Femur (tissue), 1 donor: ENCODE measurements at regions not wholly inside any gene's neighbourhood (a gene's known extent, or its start where the extent isn't known, plus 50 kb on each side); places are given as distances from the start of the nearest gene placed in this dataset.
"Not testable (repeated sequence)": the region's sequence is repeated elsewhere in the genome, so short reads cannot be mapped to it uniquely, and the experiment has no call there.

Experiments
- DNase-seq: peaks from one replicate; pipeline ENCODE4 v3.0.0-alpha.2; 2017

DNA sequence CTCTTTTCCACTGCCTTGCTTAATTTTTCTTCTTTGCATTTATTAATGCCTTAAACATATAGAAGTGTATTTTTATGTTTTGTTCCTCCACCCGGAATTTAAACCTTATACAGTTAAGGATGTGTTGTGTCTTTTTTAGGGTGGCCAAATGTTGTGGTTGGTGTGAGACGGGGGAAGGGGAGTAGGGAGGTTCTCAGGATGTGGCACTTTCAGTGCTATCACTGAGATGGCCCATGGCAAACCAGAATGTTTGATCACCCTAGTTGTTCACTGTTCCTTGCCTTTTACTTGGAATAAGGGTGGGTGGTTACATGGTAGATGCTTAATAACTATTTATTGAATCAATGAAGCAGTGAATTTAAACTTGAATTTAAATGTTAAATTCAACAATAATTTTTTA, 216.0 kb upstream of the SLITRK1 start:
- DNase-seq, result no peak

GRCh38 chr13:84097148-84097547, 214.9 kb upstream of the SLITRK1 start:
- DNase-seq, result no peak

- DNase-seq, result no peak
Measured at GRCh38 chr13:84096216-84096615, 213.9 kb upstream of the SLITRK1 start.

GRCh38 chr13:84088996-84089395, 206.7 kb upstream of the SLITRK1 start:
- DNase-seq, result no peak

DNA sequence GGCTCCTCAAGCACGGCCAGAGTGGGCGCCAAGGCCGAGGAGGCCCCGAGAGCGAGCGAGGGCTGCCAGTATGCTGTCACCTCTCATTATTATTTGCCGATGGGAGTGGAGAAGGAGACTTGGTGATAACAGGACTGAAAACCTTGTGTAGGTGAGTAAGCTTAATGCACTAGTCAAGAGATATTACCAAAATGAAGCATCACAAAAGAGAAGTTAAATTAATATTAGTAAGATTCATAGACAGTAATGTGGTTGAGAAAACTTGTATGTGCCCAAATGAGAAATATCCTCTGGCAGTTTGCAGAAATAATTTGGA, 204.5 kb upstream of the SLITRK1 start:
- DNase-seq, result no peak

DNA sequence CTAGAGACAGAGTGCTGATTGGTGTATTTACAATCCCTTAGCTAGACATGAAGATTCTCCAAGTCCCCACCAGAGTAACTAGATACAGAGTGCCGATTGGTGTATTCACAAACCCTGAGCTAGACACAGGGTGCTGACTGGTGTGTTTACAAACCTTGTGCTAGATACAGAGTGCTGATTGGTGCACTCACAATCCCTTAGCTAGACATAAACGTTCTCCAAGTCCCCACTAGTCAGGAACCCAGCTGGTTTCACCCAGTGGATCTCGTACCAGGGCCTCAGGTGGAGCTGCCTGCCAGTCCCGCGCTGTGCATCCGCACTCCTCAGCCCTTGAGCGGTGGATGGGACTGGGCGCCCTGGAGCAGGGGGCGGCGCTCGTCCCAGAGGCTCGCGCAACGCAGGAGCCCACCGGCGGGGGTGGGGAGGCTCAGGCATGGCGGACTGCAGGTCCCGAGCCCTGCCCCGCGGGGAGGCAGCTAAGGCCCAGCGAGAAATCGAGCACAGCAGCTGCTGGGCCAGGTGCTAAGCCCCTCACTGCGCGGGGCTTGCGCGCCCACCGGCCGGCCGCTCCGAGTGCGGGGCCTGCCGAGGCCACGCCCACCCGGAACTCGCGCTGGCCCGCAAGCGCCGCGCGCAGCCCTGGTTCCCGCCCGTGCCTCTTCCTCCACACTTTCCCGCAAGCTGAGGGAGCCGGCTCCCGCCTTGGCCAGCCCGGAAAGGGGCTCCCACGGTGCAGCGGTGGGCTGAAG, 204.0 kb upstream of the SLITRK1 start:
- not testable (repeated sequence) for DNase-seq

DNA sequence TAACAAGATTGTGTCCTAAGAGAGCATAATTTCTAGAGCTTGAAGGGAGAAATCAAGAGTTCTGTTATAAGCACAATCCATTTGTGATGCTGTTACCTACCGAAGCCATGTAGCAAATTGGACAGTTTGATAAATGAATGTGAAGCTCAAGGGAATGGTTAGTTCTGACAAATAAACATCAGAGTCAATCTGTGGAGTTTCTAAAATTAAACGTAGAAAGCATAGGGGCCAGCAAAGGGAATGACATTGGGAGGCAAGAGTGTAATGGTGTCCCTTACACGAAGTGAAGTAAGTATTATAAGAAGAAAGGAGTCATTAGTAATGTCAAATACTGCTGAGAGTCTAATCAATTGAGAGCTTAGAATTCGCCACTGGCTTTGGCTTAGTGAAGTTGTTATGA, 200.2 kb upstream of the SLITRK1 start:
- DNase-seq, result no peak

DNA sequence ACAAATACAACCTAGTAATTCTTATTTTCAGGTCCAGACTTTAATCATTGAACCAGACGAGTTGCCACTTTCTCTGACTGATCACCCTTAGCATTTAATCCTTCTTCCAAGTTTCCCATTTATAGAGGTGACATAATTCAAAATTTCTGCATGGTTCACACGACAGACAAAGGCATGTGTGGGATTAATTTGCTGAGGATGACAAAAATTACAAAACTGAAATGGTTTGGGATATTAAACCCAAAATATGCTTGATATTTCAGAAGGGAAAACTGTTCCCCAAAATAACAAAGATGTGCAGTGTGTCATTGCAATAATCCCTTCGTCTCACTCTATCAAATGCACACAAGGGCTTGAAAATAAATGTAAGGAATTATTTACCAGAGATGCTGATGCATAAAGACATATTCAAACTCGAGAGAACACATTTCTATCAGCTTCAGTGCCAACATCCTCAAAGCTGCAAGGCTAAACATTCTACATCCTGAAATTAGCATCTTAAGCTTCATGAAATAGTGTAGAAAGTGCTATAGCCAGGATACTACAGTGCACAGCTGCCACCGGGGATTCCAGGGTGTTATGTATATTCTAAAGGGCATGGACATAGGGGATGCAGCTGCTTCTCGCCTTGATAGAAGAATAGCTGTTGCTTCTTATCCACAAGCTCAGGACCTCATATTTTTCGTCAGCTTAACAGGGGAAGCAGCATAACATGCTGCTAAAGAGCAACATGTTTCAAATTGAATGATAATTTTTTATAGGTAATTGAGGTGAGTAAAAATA, 198.7 kb upstream of the SLITRK1 start:
- DNase-seq, result no peak

DNA sequence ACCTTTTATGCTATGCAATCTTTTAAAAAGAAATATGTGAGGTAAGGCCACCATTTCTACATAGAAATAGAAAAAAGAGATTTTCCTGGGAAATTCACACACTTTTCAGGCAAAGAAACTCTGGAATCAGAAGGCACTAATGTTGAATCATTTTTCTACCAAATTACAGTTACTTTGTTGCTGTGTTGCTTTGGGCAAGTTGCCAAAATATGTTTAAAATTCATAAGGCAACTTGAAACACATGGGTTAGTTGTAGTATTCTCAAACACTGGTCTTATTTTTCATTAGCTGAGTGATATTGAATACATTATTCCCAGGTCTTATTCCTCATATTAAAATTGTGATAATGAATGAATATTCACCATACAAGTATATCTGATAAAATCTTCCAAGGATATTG, 195.0 kb upstream of the SLITRK1 start:
- no peak for DNase-seq

DNA sequence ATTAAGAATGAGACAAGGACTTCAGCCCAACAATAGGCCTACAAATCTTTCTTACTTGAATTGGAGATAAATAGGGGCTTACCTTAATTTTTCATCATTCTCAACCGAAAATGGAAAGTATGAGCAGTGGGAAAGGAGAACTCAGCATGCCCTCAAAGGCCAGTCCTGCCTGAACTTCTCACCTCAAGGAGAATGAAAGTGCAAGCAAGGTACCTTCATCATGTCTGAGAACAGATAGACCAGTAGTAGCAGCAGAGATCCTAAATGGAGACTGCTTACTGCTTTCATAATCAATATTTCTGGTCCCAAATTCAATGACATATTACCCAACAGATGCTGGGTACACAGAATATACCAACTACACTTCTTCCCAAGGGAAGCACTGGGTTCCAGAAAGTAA, 194.0 kb upstream of the SLITRK1 start:
- no peak for DNase-seq

DNA sequence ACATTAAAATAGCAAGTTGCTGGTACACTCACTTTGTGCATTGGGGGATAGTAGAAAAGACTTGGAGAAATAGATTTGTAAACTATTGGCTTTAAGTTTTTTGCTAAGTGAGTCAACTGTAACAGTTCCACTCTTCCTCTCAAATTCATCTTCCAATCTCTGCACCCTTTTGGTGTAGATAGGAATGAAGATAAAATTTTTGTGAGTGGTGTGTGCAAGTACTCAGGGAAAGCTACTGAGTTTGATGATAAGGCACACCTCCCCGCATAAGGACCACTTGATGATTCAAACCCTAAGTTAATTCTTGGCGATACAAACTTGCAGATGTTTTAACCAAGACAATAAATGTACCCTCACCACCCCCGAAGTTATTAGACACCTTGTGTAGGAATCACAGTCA, 168.3 kb upstream of the SLITRK1 start:
- no peak for DNase-seq

GRCh38 chr13:84049443-84050219, 167.4 kb upstream of the SLITRK1 start:
- no peak for DNase-seq

DNA sequence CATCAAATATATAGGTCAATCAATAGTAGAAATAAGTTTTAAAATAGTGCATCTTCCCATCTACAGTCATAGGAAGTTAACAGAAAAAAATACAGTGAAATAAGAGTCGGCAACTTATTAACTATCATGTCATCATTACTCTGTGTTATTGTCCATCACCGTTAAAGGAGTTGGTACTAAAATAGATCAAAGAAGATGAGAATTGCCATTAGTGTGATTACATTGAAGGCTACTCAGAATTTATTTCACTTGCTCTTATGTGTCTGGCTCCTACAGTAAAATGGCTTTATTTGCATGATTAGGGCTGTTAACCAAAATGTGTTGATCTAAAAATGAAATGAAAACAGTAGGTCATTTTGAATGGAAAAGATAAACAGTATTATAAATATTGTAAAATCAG, 162.5 kb upstream of the SLITRK1 start:
- no peak for DNase-seq

- DNase-seq, result no peak
Measured at GRCh38 chr13:84038001-84038400, 155.7 kb upstream of the SLITRK1 start.

- no peak for DNase-seq
Measured at GRCh38 chr13:84032116-84032515, 149.8 kb upstream of the SLITRK1 start.

DNA sequence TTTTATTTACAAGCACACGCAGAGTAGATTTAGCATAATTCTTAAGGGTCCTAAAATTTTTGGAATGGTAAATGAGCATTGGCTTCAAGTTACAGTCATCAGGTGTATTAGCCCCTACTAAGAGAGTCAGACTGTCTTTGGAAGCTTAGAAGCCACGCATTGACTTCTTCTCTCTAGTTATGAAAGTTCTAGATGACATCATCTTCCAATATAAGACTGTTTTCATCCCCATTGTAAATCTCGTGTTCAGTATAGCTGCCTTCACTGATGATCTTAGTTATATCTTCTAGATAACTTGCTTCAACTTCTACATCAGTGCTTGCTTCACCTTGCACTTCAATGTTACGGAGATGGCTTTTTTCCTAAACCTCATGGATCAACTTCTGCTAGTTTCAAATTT, 148.8 kb upstream of the SLITRK1 start:
- DNase-seq, result no peak

- DNase-seq, result no peak
Measured at GRCh38 chr13:84029396-84029795, 147.1 kb upstream of the SLITRK1 start.

DNA sequence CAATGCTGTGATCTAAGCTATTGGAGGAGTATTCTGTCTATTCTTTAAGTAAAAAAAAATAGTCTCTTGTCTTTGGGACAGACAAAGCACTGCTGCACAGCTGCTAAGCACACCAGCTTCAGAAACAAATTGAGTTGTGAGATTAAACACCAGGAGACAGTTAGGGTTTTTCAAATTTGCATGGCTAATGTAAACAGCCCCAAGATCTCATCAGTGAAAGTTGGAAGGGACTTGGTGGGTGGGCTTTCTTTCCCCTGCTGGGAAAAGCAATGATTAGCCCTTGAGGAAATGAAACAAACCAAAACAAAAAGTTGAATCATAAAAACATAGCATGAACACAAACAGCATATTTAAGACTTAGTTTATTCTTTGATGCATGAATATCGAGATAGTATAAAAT, 143.6 kb upstream of the SLITRK1 start:
- no peak for DNase-seq

- DNase-seq, result peak; percentile 20
Measured at GRCh38 chr13:83996415-83996814, 114.1 kb upstream of the SLITRK1 start.

- no peak for DNase-seq
Measured at GRCh38 chr13:83995930-83996329, 113.7 kb upstream of the SLITRK1 start.

GRCh38 chr13:83992566-83993358, 110.5 kb upstream of the SLITRK1 start:
- DNase-seq, result no peak

- no peak for DNase-seq
Measured at GRCh38 chr13:83987394-83987793, 105.1 kb upstream of the SLITRK1 start.

DNA sequence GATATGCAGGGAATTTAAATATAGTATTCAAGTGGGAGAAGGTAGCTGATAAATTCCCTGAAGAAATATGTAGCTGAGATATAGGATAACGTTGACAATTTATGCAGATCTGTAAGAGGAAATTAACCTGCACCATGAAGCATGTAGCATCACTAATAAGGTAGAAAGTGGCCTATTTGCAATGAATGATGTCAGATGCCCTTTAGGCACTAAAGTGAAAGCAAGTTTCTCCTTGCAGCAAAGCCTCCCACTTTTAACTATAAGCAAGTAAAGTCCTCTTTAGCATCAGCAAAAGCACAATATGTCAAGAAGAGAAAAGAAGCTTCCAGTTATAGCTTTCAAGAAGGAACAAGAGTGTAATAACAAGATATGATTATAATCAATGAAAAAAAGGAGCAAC, 102.5 kb upstream of the SLITRK1 start:
- no peak for DNase-seq
